ENCODE measurements at regions not wholly inside any gene's neighbourhood (a gene's known extent, or its start where the extent isn't known, plus 50 kb on each side); places are given as distances from the start of the nearest gene placed in this dataset.

GRCh38 chr11:28773606-28774005 lies 665.4 kb downstream of the METTL15 start:
- H3K27ac ChIP-seq: no peak overlapping the region
- H3K4me3 ChIP-seq: no peak overlapping the region
- H3K9me3 ChIP-seq: peaks cover 6% of the 10 kb centered on the region; the same call in 1 of the 2 replicates
- H4K20me1 ChIP-seq: no peaks in the 10 kb centered on the region
- H3K4me1 ChIP-seq: no peaks in the 10 kb centered on the region
- H3K9ac ChIP-seq: no peak overlapping the region
- H3K4me2 ChIP-seq: no peak overlapping the region
- H3K36me3 ChIP-seq: no peaks in the 10 kb centered on the region
- no peak for TF ChIP-seq Cebpa-rat (IDR thresholded peaks at IDR 0.05)
- no peaks in the 10 kb centered on the region for H3K27me3 ChIP-seq

DNA sequence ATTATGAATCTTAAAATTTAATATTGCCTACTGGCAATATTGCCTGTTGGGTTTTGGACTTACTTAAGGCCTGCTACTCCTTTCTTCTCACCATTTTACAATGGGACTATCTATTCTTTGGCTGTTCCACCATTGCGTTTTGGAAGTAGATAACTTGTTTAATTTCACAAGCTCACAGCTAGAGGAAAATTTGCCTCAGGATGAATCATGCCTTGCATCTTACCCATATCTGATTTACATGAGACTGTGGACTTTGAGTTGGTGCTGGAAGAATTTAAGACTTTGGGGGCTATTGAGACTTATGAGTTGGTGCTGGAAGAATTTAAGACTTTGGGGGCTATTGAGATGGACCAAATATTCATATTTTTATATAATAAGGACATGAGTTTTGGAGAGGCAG lies 662.6 kb downstream of the METTL15 start:
- no peak for TF ChIP-seq Cebpa-rat (IDR thresholded peaks at IDR 0.05)
- H3K4me1 ChIP-seq: no peaks in the 10 kb centered on the region
- H3K9ac ChIP-seq: no peak overlapping the region
- H3K36me3 ChIP-seq: no peaks in the 10 kb centered on the region
- H3K27me3 ChIP-seq: no peaks in the 10 kb centered on the region
- no peak overlapping the region for H3K27ac ChIP-seq
- no peak overlapping the region for H3K4me2 ChIP-seq
- H3K9me3 ChIP-seq: peaks cover 6% of the 10 kb centered on the region; the same call in 1 of the 2 replicates
- H3K4me3 ChIP-seq: no peak overlapping the region
- H4K20me1 ChIP-seq: no peaks in the 10 kb centered on the region

- Histone ChIP-seq H3K9ac (no peak overlapping the region), H4K20me1 (no peaks in the 10 kb centered on the region), H3K36me3 (no peaks in the 10 kb centered on the region), H3K4me3 (no peak overlapping the region), H3K4me2 (no peak overlapping the region), H3K9me3 (no peaks in the 10 kb centered on the region), H3K4me1 (no peaks in the 10 kb centered on the region), H3K27me3 (no peaks in the 10 kb centered on the region), H3K27ac (no peak overlapping the region)
- TF ChIP-seq Cebpa-rat (IDR thresholded peaks at IDR 0.05): no peak
Observed at GRCh38 chr11:28767574-28767973, 659.4 kb downstream of the METTL15 start.

- no peak overlapping the region for H3K9ac ChIP-seq
- no peaks in the 10 kb centered on the region for H3K36me3 ChIP-seq
- no peaks in the 10 kb centered on the region for H3K27me3 ChIP-seq
- TF ChIP-seq Cebpa-rat (IDR thresholded peaks at IDR 0.05): no peak
- no peak overlapping the region for H3K27ac ChIP-seq
- H3K4me1 ChIP-seq: no peaks in the 10 kb centered on the region
- H3K4me3 ChIP-seq: no peak overlapping the region
- no peaks in the 10 kb centered on the region for H4K20me1 ChIP-seq
- H3K4me2 ChIP-seq: no peak overlapping the region
- no peaks in the 10 kb centered on the region for H3K9me3 ChIP-seq
Observed at GRCh38 chr11:28763876-28764275, 655.7 kb downstream of the METTL15 start.

DNA sequence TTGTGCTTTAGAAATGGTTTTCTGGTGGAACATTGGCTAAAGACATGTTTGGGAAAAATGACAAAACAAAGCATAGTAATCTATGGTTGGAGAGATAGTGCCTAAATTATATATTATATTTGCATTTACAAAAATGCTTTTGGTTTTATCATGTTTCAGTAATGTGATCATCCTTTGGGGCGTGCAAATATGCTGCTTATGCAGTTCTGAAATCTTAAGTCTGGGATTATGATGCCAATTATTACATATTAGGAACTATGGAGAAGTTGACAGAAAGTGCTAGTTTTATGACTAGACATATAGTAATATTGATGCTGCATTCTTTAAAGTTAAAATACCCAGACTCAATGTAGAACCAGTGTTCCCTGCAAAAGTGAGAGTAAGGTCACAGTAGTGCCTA lies 655.0 kb downstream of the METTL15 start:
- Histone ChIP-seq H3K9me3 (no peaks in the 10 kb centered on the region), H3K4me1 (no peaks in the 10 kb centered on the region), H3K27me3 (no peaks in the 10 kb centered on the region), H3K4me2 (no peak overlapping the region), H3K27ac (no peak overlapping the region), H3K4me3 (no peak overlapping the region), H3K9ac (no peak overlapping the region), H4K20me1 (no peaks in the 10 kb centered on the region), H3K36me3 (no peaks in the 10 kb centered on the region)
- TF ChIP-seq Cebpa-rat (IDR thresholded peaks at IDR 0.05): no peak

GRCh38 chr11:28760676-28761390 lies 652.6 kb downstream of the METTL15 start:
- H3K9ac ChIP-seq: no peak overlapping the region
- H3K4me1 ChIP-seq: no peaks in the 10 kb centered on the region
- no peak overlapping the region for H3K4me2 ChIP-seq
- no peaks in the 10 kb centered on the region for H3K9me3 ChIP-seq
- no peaks in the 10 kb centered on the region for H4K20me1 ChIP-seq
- no peaks in the 10 kb centered on the region for H3K27me3 ChIP-seq
- no peaks in the 10 kb centered on the region for H3K36me3 ChIP-seq
- H3K4me3 ChIP-seq: no peak overlapping the region
- H3K27ac ChIP-seq: no peak overlapping the region
- TF ChIP-seq Cebpa-rat (IDR thresholded peaks at IDR 0.05): no peak

GRCh38 chr11:28759311-28759710 lies 651.1 kb downstream of the METTL15 start:
- Histone ChIP-seq H3K4me2 (no peak overlapping the region), H4K20me1 (no peaks in the 10 kb centered on the region), H3K4me1 (no peaks in the 10 kb centered on the region), H3K4me3 (no peak overlapping the region), H3K27ac (no peak overlapping the region), H3K27me3 (no peaks in the 10 kb centered on the region), H3K36me3 (no peaks in the 10 kb centered on the region), H3K9ac (no peak overlapping the region), H3K9me3 (no peaks in the 10 kb centered on the region)
- no peak for TF ChIP-seq Cebpa-rat (IDR thresholded peaks at IDR 0.05)

DNA sequence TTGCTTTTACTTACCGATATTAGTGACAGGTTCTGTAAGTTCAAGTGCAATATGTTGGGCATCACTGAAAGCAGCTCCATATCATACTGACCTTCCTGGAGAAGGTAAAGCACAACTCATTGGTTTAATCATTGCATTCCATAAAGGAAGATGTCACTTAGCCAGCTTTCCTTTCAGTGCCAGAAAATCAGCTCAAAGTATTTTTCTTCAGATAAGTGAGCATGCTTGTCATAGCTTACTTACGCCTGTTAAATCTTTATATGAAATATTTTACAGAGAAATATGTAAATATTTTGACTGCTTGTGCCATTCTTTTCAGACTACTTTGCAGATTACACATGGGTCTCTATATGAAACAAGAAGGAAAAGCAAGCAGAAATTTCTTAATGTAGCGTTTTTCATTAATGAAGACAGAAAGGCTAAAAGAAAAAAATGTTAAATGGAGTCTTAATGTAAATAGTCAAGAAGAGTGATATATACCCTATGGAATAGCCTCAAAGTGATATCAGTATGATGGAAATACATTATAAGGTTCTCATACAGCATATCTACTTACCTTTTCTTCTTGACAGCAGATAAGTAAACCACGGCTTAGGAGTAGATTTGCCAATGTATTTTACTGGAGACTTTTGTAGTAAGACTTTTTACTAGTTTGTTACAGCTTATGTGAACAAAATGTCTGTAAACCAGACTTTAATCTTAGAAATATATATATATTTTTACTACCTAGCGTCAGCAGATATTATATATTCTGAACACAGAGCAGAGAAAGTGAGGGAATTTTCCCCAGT lies 649.7 kb downstream of the METTL15 start:
- Histone ChIP-seq H3K9me3 (no peaks in the 10 kb centered on the region), H3K4me1 (no peaks in the 10 kb centered on the region), H3K4me3 (no peak overlapping the region), H3K27ac (no peak overlapping the region), H3K27me3 (no peaks in the 10 kb centered on the region), H3K36me3 (no peaks in the 10 kb centered on the region), H3K4me2 (no peak overlapping the region), H4K20me1 (no peaks in the 10 kb centered on the region), H3K9ac (no peak overlapping the region)
- no peak for TF ChIP-seq Cebpa-rat (IDR thresholded peaks at IDR 0.05)

DNA sequence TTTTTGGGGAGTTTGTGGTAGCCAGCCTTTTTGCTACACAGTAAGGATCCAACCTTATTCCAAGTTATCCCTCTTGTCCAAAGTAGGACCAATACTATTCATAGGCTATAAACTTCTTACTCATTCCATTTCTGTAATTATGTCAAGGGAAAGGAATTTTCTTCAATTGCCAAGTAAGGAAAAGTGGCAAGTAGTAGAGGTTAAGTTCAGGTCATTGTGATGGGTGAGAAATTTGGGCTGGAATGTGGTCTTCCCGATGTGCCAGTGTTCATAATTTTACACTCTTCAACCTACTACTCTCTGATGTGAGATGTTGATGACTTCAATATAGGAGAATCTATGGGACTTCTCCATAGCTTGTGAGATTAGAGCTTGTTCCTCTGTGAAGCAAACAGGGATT lies 648.8 kb downstream of the METTL15 start:
- no peaks in the 10 kb centered on the region for H3K9me3 ChIP-seq
- H4K20me1 ChIP-seq: no peaks in the 10 kb centered on the region
- no peaks in the 10 kb centered on the region for H3K4me1 ChIP-seq
- no peak overlapping the region for H3K27ac ChIP-seq
- no peaks in the 10 kb centered on the region for H3K36me3 ChIP-seq
- H3K4me2 ChIP-seq: no peak overlapping the region
- no peak overlapping the region for H3K9ac ChIP-seq
- H3K27me3 ChIP-seq: no peaks in the 10 kb centered on the region
- no peak for TF ChIP-seq Cebpa-rat (IDR thresholded peaks at IDR 0.05)
- no peak overlapping the region for H3K4me3 ChIP-seq

GRCh38 chr11:28743061-28743550 lies 634.9 kb downstream of the METTL15 start:
- Histone ChIP-seq H3K27me3 (no peaks in the 10 kb centered on the region), H3K4me1 (no peaks in the 10 kb centered on the region), H3K9ac (no peak overlapping the region), H3K36me3 (no peaks in the 10 kb centered on the region), H3K9me3 (peaks cover 6% of the 10 kb centered on the region), H3K4me2 (no peak overlapping the region), H3K27ac (no peak overlapping the region), H4K20me1 (no peaks in the 10 kb centered on the region), H3K4me3 (no peak overlapping the region)
- TF ChIP-seq Cebpa-rat (IDR thresholded peaks at IDR 0.05): no peak
